ENCODE measurements at regions not wholly inside any gene's neighbourhood (a gene's known extent, or its start where the extent isn't known, plus 50 kb on each side); places are given as distances from the start of the nearest gene placed in this dataset.

DNA sequence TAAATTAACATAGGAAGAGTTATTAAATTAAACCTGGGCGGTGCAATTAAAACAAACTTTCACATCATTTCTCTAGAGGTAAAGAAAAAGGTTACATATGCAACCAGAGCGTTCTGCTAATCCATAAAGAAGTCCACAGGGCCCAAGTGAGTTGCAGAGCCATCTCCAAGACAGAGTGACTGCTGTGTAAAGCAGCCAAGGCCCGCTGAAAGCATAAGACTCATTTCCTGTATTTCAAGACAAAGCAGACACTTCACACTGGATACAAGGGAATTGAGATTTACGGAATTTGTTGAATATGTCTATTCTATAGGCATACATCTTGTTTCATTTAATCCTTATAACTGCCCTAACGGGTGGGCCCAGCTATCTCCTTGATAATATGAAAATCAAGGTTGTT lies 422.8 kb downstream of the CBLN4 start:
- TF ChIP-seq, protein P1, sequence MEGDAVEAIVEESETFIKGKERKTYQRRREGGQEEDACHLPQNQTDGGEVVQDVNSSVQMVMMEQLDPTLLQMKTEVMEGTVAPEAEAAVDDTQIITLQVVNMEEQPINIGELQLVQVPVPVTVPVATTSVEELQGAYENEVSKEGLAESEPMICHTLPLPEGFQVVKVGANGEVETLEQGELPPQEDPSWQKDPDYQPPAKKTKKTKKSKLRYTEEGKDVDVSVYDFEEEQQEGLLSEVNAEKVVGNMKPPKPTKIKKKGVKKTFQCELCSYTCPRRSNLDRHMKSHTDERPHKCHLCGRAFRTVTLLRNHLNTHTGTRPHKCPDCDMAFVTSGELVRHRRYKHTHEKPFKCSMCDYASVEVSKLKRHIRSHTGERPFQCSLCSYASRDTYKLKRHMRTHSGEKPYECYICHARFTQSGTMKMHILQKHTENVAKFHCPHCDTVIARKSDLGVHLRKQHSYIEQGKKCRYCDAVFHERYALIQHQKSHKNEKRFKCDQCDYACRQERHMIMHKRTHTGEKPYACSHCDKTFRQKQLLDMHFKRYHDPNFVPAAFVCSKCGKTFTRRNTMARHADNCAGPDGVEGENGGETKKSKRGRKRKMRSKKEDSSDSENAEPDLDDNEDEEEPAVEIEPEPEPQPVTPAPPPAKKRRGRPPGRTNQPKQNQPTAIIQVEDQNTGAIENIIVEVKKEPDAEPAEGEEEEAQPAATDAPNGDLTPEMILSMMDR (IDR thresholded peaks at IDR 0.05; ENCODE audit: borderline replicate concordance, insufficient read depth, low read depth, low read length): no peak
- H3K4me3 ChIP-seq (ENCODE audit: low read depth, low read length): no peak overlapping the region

DNA sequence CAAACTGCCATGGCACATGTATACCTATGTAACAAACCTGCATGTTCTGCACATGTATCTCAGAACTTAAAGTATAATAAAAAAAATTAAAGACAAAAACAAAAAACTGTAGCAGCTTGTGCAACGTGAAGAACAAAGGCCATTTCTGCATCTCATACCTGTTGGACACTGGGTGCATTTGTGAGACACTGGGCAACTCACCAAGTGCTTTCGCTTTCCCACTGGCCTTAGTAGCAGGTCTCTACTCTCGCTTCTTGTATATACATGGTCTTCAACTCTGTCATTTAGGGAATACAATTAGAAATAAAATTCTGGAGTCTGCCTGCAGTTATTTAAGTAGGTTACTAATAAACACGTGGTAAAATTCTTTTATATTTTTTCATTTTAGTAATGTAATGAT lies 423.8 kb downstream of the CBLN4 start:
- TF ChIP-seq, protein P1 (IDR thresholded peaks at IDR 0.05; ENCODE audit: borderline replicate concordance, insufficient read depth, low read depth, low read length): no peak
- no peak overlapping the region for H3K4me3 ChIP-seq (ENCODE audit: low read depth, low read length)

DNA sequence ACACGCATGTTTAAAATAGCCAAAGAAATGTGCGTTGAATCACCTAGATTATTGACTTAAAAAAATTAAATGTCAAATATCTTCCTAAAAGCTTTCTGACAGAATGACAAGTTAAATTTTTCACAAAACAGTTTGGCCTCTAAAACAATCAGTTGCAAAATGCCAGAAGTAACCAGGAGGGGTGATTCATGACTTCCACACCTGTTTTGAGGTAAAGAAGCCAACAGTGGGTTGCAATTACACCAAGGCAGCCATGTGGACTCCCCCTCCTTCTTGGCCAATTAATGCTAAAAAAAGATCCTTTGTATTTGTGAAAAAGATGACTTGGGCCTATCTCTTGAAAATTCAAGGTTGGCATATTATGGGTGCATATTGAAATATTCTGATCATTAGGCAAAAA lies 424.8 kb downstream of the CBLN4 start:
- TF ChIP-seq, protein P1 (IDR thresholded peaks at IDR 0.05; ENCODE audit: borderline replicate concordance, insufficient read depth, low read depth, low read length): no peak

DNA sequence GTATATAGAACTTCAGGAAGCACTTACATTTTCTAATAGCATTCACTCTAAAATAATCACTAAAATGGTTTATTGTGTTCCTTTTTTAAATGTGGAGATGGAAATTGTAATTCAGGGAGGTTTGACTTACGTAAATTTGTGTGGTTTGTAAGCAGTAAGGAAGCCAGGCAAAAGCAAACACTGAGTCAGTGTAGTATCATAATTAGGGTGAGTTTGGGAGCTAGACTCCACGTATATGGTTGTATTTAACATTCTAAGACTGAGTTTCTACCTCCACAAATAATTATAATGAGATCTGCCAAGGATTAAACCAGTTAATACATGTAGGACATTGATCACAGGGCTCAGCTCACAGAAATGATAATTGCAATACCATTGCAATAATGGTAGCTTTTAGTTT lies 425.5 kb downstream of the CBLN4 start:
- TF ChIP-seq, protein P1 (IDR thresholded peaks at IDR 0.05; ENCODE audit: borderline replicate concordance, insufficient read depth, low read depth, low read length): no peak
- no peak overlapping the region for H3K4me3 ChIP-seq (ENCODE audit: low read depth, low read length)

More for the DNA sequence above, 424.8 kb downstream of the CBLN4 start:
- H3K4me3 ChIP-seq (ENCODE audit: low read depth, low read length): no peak overlapping the region

DNA sequence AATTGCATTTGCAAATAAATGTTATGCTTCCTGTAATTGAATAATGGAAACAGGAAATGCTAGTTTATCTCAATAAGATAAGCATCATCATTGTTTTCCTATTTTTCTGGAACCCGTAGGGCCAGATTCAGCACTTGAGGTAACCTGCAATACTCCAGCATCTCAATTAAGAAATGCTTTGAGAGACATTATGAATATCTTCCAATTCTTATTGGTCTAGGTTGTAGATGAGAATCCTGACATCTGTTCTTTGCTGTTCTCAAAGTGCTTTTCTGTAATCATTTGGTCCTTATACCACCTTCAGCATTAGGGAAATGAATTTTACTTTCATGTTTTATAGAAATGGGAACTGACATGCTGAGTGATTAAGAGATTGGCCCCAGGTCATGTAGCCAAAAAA lies 428.3 kb downstream of the CBLN4 start:
- TF ChIP-seq, protein P1 (IDR thresholded peaks at IDR 0.05; ENCODE audit: borderline replicate concordance, insufficient read depth, low read depth, low read length): no peak
- H3K4me3 ChIP-seq (ENCODE audit: low read depth, low read length): no peak overlapping the region

DNA sequence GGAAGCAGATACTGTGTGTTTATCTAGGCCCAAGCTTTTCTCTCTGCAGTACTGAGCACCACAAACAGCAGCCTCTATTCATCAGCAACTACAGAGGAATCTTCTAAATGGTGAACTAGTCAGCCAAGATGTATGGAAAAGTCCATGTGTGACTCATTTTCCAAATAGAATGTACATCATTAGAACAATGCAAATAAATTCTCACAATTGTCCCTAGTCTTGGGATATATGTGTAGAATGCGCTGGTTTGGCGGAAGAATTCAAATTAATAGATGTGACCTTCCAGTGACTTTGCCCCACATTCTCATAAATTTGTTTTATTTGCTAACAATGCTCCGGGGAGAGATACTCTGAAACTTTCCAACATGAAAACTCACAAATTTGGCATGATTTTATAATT lies 436.2 kb downstream of the CBLN4 start:
- TF ChIP-seq, protein P1 (IDR thresholded peaks at IDR 0.05; ENCODE audit: borderline replicate concordance, insufficient read depth, low read depth, low read length): no peak

DNA sequence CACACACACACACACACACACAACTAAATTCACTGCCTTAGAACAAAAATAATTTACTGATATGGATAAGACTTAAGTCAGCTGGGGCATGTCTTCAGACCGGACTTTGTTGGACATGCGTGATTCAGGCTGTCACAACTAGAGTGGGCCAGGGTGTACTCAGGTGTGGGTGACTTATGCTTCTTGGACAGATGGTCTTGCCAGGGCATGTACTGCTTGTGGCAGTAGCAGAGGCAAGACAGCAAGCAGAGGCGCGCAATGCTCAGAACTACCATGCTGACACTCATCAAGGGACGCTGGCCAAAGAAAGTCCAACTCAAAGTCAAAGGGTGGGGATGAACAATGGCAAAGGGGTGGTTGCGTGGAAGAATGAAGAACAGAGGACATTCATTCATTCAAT lies 437.5 kb downstream of the CBLN4 start:
- TF ChIP-seq, protein P1 (IDR thresholded peaks at IDR 0.05; ENCODE audit: borderline replicate concordance, insufficient read depth, low read depth, low read length): no peak
- no peak overlapping the region for H3K4me3 ChIP-seq (ENCODE audit: low read depth, low read length)

More for the DNA sequence above, 436.2 kb downstream of the CBLN4 start:
- no peak overlapping the region for H3K4me3 ChIP-seq (ENCODE audit: low read depth, low read length)
